ENCODE measurements at regions not wholly inside any gene's neighbourhood (a gene's known extent, or its start where the extent isn't known, plus 50 kb on each side); places are given as distances from the start of the nearest gene placed in this dataset.

GRCh38 chr18:5768454-5768853 lies 126.9 kb downstream of the TMEM200C start:
- DNase-seq, result no peak
- Histone ChIP-seq H3K36me3 (no peaks in the 10 kb centered on the region), H3K4me1 (no peaks in the 10 kb centered on the region), H3K27me3 (no peaks in the 10 kb centered on the region), H3K9me3 (no peaks in the 10 kb centered on the region), H3K27ac (no peak overlapping the region), H3K4me3 (no peak overlapping the region), H3K9ac (ENCODE audit: low read depth in 2 of 2, low read length in 2 of 2) (no peak overlapping the region)
- no peak for TF ChIP-seq CTCF (IDR thresholded peaks at IDR 0.05)
- intact Hi-C loops (cut with DNase I), result no loop called here

- no peak for TF ChIP-seq CTCF (IDR thresholded peaks at IDR 0.05)
- H3K9ac ChIP-seq (ENCODE audit: low read depth in 2 of 2, low read length in 2 of 2), result no peak overlapping the region
- no peak overlapping the region for H3K4me3 ChIP-seq
- no peaks in the 10 kb centered on the region for H3K27me3 ChIP-seq
- no peak overlapping the region for H3K27ac ChIP-seq
- no peaks in the 10 kb centered on the region for H3K4me1 ChIP-seq
- H3K36me3 ChIP-seq, result no peaks in the 10 kb centered on the region
- intact Hi-C loops (cut with DNase I), result no loop called here
- no peak for DNase-seq
- H3K9me3 ChIP-seq, result no peaks in the 10 kb centered on the region
Measured at GRCh38 chr18:5759194-5759593, 136.1 kb downstream of the TMEM200C start.

GRCh38 chr18:5756823-5757222 lies 138.5 kb downstream of the TMEM200C start:
- no peaks in the 10 kb centered on the region for H3K9me3 ChIP-seq
- intact Hi-C loops (cut with DNase I), result no loop called here
- no peaks in the 10 kb centered on the region for H3K4me1 ChIP-seq
- DNase-seq, result no peak
- no peak overlapping the region for H3K27ac ChIP-seq
- no peak overlapping the region for H3K4me3 ChIP-seq
- no peaks in the 10 kb centered on the region for H3K36me3 ChIP-seq
- TF ChIP-seq CTCF (IDR thresholded peaks at IDR 0.05), result no peak
- H3K27me3 ChIP-seq, result no peaks in the 10 kb centered on the region
- no peak overlapping the region for H3K9ac ChIP-seq (ENCODE audit: low read depth in 2 of 2, low read length in 2 of 2)

GRCh38 chr18:5747678-5748077 lies 147.6 kb downstream of the TMEM200C start:
- Histone ChIP-seq H3K36me3 (no peaks in the 10 kb centered on the region), H3K9ac (ENCODE audit: low read depth in 2 of 2, low read length in 2 of 2) (no peak overlapping the region), H3K4me3 (no peak overlapping the region), H3K4me1 (no peaks in the 10 kb centered on the region), H3K27ac (no peak overlapping the region), H3K27me3 (no peaks in the 10 kb centered on the region), H3K9me3 (no peaks in the 10 kb centered on the region)
- intact Hi-C loops (cut with DNase I), result no loop called here
- DNase-seq, result no peak
- no peak for TF ChIP-seq CTCF (IDR thresholded peaks at IDR 0.05)

- no peaks in the 10 kb centered on the region for H3K27me3 ChIP-seq
- H3K4me1 ChIP-seq, result no peaks in the 10 kb centered on the region
- H3K36me3 ChIP-seq, result no peaks in the 10 kb centered on the region
- no peak overlapping the region for H3K4me3 ChIP-seq
- no peak for DNase-seq
- no peak overlapping the region for H3K27ac ChIP-seq
- no peak for TF ChIP-seq CTCF (IDR thresholded peaks at IDR 0.05)
- intact Hi-C loops (cut with DNase I), result no loop called here
- H3K9ac ChIP-seq (ENCODE audit: low read depth in 2 of 2, low read length in 2 of 2), result no peak overlapping the region
- H3K9me3 ChIP-seq, result no peaks in the 10 kb centered on the region
Measured at GRCh38 chr18:5746844-5747243, 148.5 kb downstream of the TMEM200C start.

GRCh38 chr18:5744659-5745058 lies 150.7 kb downstream of the TMEM200C start:
- H3K36me3 ChIP-seq, result no peaks in the 10 kb centered on the region
- no peak for DNase-seq
- H3K27ac ChIP-seq, result no peak overlapping the region
- H3K9ac ChIP-seq (ENCODE audit: low read depth in 2 of 2, low read length in 2 of 2), result no peak overlapping the region
- H3K4me1 ChIP-seq, result no peaks in the 10 kb centered on the region
- intact Hi-C loops (cut with DNase I), result no loop called here
- no peak overlapping the region for H3K4me3 ChIP-seq
- no peak for TF ChIP-seq CTCF (IDR thresholded peaks at IDR 0.05)
- no peaks in the 10 kb centered on the region for H3K27me3 ChIP-seq
- no peaks in the 10 kb centered on the region for H3K9me3 ChIP-seq
